ENCODE measurements at regions not wholly inside any gene's neighbourhood (a gene's known extent, or its start where the extent isn't known, plus 50 kb on each side); places are given as distances from the start of the nearest gene placed in this dataset.

DNA sequence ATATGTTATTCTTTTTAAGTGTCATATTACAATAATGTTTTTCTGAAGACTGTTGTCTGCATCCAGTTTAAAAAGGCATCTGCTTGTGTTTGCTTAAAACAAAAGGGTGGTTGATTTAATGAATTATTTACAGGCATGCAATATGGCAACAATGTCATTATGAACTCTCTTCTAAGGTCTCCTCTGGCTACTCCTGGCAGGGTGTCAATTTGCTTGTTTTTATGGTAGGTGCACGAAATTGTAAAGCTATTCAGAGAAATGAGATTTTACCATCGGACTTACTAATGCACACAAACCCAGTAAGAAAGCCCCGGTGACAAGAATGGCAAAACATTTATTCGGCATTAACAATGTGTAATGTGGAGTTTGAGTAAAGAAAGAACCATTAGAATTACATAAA lies 539.8 kb upstream of the ZNF608 start:
- no peaks in the 10 kb centered on the region for H3K27me3 Mint-ChIP-seq
- H3K27ac Mint-ChIP-seq: no peak overlapping the region
- H3K9me3 ChIP-seq (ENCODE audit: control insufficient read depth, low read length, poor library complexity, severe bottlenecking): no peaks in the 10 kb centered on the region
- no peaks in the 10 kb centered on the region for H3K4me1 Mint-ChIP-seq
- no peak overlapping the region for H3K4me3 Mint-ChIP-seq
- ATAC-seq: no peak
- no peaks in the 10 kb centered on the region for H3K36me3 Mint-ChIP-seq (ENCODE audit: low read depth)
- no peak for DNase-seq

GRCh38 chr5:125289606-125290005 lies 543.2 kb upstream of the ZNF608 start:
- Mint-ChIP-seq H3K27ac (no peak overlapping the region), H3K36me3 (ENCODE audit: low read depth) (no peaks in the 10 kb centered on the region), H3K4me3 (no peak overlapping the region), H3K4me1 (no peaks in the 10 kb centered on the region), H3K27me3 (no peaks in the 10 kb centered on the region)
- ATAC-seq (no peak), DNase-seq (no peak)
- H3K9me3 ChIP-seq (ENCODE audit: control insufficient read depth, low read length, poor library complexity, severe bottlenecking): no peaks in the 10 kb centered on the region

DNA sequence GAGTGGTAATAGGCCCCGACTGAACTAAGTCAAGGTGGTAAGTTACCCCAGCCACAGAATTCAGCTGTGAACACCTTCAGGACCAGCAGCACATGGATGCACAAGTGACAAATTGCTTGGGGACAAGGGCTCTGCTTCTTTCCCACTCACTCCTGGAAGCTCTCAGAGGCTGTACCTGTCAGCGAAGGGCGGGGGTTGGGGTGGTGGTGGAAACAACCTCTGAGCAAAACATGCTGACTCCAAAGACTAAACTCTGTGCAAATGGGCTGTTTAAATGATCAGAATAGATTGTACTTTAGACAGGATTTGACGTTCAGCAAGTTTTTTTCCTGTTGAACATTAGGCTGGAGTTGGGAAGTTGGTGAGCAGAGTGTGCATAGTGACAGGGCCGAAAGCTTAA lies 544.5 kb upstream of the ZNF608 start:
- Mint-ChIP-seq H3K36me3 (ENCODE audit: low read depth) (no peaks in the 10 kb centered on the region), H3K27ac (no peak overlapping the region), H3K4me3 (no peak overlapping the region), H3K4me1 (no peaks in the 10 kb centered on the region), H3K27me3 (no peaks in the 10 kb centered on the region)
- H3K9me3 ChIP-seq (ENCODE audit: control insufficient read depth, low read length, poor library complexity, severe bottlenecking): no peaks in the 10 kb centered on the region
- no peak for DNase-seq
- no peak for ATAC-seq

DNA sequence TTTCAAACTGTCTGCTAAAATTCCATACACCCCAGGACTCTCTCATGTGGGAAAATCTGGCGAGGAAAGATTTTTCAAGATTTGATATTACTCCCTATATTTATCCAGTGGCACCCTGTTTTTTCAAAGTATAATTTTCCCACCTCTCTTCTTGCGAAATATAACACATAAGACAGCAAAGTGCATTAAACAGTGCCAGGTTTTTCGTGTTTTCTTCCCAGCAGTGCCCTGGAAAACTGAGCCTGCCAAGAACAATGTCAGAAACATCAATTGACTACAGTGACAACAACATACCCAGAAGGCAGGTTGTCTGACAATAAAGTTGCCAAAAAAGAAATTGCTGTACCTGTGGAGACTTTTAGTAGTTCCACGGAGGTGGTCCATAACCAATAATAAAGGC lies 545.0 kb upstream of the ZNF608 start:
- DNase-seq (no peak), ATAC-seq (no peak)
- no peaks in the 10 kb centered on the region for H3K9me3 ChIP-seq (ENCODE audit: control insufficient read depth, low read length, poor library complexity, severe bottlenecking)
- H3K4me3 Mint-ChIP-seq: no peak overlapping the region
- no peaks in the 10 kb centered on the region for H3K27me3 Mint-ChIP-seq
- no peaks in the 10 kb centered on the region for H3K4me1 Mint-ChIP-seq
- no peaks in the 10 kb centered on the region for H3K36me3 Mint-ChIP-seq (ENCODE audit: low read depth)
- H3K27ac Mint-ChIP-seq: no peak overlapping the region

- Mint-ChIP-seq H3K27ac (no peak overlapping the region), H3K4me3 (no peak overlapping the region), H3K27me3 (no peaks in the 10 kb centered on the region), H3K36me3 (ENCODE audit: low read depth) (no peaks in the 10 kb centered on the region), H3K4me1 (no peaks in the 10 kb centered on the region)
- DNase-seq (no peak), ATAC-seq (no peak)
- H3K9me3 ChIP-seq (ENCODE audit: control insufficient read depth, low read length, poor library complexity, severe bottlenecking): no peaks in the 10 kb centered on the region
These were observed 546.8 kb upstream of the ZNF608 start for GRCh38 chr5:125293223-125293622.

- Mint-ChIP-seq H3K27ac (no peak overlapping the region), H3K36me3 (ENCODE audit: low read depth) (no peaks in the 10 kb centered on the region), H3K27me3 (no peaks in the 10 kb centered on the region), H3K4me1 (no peaks in the 10 kb centered on the region), H3K4me3 (no peak overlapping the region)
- DNase-seq: no peak
- no peak for ATAC-seq
- H3K9me3 ChIP-seq (ENCODE audit: control insufficient read depth, low read length, poor library complexity, severe bottlenecking): no peaks in the 10 kb centered on the region
These were observed 547.3 kb upstream of the ZNF608 start for GRCh38 chr5:125293726-125294125.

DNA sequence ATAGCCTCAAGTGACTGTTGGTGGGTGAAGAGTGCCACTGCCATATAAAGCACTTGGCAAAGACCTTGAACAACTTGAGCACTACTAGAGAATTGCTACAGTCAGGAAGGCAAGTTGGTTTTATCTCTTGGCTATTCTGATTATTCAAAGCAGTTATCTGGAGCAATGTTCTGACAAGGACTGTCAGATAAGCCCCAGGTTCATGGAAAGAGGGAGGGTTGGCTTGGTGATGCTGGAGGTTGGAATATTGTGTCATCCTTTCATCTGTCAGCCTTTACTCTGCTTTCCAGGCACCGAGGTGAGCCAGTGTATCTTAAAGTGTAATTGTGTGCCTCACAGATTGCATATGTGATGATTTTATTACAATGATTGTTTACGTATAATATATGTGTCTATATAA lies 548.4 kb upstream of the ZNF608 start:
- no peak overlapping the region for H3K27ac Mint-ChIP-seq
- DNase-seq (no peak), ATAC-seq (no peak)
- H3K4me1 Mint-ChIP-seq: no peaks in the 10 kb centered on the region
- H3K9me3 ChIP-seq (ENCODE audit: control insufficient read depth, low read length, poor library complexity, severe bottlenecking): no peaks in the 10 kb centered on the region
- H3K36me3 Mint-ChIP-seq (ENCODE audit: low read depth): no peaks in the 10 kb centered on the region
- H3K4me3 Mint-ChIP-seq: no peak overlapping the region
- no peaks in the 10 kb centered on the region for H3K27me3 Mint-ChIP-seq

DNA sequence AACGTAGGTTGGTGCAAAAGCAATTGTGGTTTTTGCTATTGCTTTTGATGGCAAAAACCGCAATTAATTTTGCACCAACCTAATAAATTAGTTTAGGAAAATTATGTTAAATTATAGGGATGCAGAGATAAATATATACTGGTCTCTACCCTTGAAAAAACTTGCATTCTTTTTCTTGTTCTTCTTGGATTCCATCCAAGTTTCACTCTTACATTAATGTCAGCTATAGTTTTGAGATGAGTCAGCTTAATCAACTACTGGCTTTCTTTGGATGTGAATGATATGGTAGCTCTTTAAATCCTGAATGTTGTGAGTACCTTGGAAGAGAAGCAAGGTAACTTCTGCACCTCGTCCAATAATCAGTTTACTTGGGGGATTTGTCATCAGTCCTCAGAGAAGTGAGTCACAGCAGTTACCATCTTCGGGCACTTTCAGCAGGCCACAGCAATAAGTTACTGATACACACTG lies 549.0 kb upstream of the ZNF608 start:
- ATAC-seq: no peak
- Mint-ChIP-seq H3K4me1 (no peaks in the 10 kb centered on the region), H3K27ac (no peak overlapping the region), H3K27me3 (no peaks in the 10 kb centered on the region), H3K36me3 (ENCODE audit: low read depth) (no peaks in the 10 kb centered on the region), H3K4me3 (no peak overlapping the region)
- no peak for DNase-seq
- no peaks in the 10 kb centered on the region for H3K9me3 ChIP-seq (ENCODE audit: control insufficient read depth, low read length, poor library complexity, severe bottlenecking)

GRCh38 chr5:125298258-125298657 lies 551.8 kb upstream of the ZNF608 start:
- Mint-ChIP-seq H3K36me3 (ENCODE audit: low read depth) (no peaks in the 10 kb centered on the region), H3K4me1 (no peaks in the 10 kb centered on the region)

GRCh38 chr5:125298746-125299379 lies 552.4 kb upstream of the ZNF608 start:
- no peaks in the 10 kb centered on the region for H3K36me3 Mint-ChIP-seq (ENCODE audit: low read depth)
- no peak overlapping the region for H3K4me3 Mint-ChIP-seq
- H3K9me3 ChIP-seq (ENCODE audit: control insufficient read depth, low read length, poor library complexity, severe bottlenecking): no peaks in the 10 kb centered on the region
- H3K27me3 Mint-ChIP-seq: no peaks in the 10 kb centered on the region
- no peak for DNase-seq
- H3K27ac Mint-ChIP-seq: no peak overlapping the region
- no peak for ATAC-seq
- no peaks in the 10 kb centered on the region for H3K4me1 Mint-ChIP-seq

More at GRCh38 chr5:125298258-125298657, 551.8 kb upstream of the ZNF608 start:
- ATAC-seq: no peak
- Mint-ChIP-seq H3K4me3 (no peak overlapping the region), H3K27me3 (no peaks in the 10 kb centered on the region), H3K27ac (no peak overlapping the region)
- no peak for DNase-seq
- H3K9me3 ChIP-seq (ENCODE audit: control insufficient read depth, low read length, poor library complexity, severe bottlenecking): no peaks in the 10 kb centered on the region

GRCh38 chr5:125301711-125302110 lies 555.3 kb upstream of the ZNF608 start:
- Mint-ChIP-seq H3K4me3 (no peak overlapping the region), H3K36me3 (ENCODE audit: low read depth) (no peaks in the 10 kb centered on the region), H3K4me1 (no peaks in the 10 kb centered on the region), H3K27me3 (no peaks in the 10 kb centered on the region), H3K27ac (no peak overlapping the region)
- H3K9me3 ChIP-seq (ENCODE audit: control insufficient read depth, low read length, poor library complexity, severe bottlenecking): no peaks in the 10 kb centered on the region
- ATAC-seq (no peak), DNase-seq (no peak)

GRCh38 chr5:125302577-125302976 lies 556.1 kb upstream of the ZNF608 start:
- H3K27me3 Mint-ChIP-seq: no peaks in the 10 kb centered on the region
- H3K9me3 ChIP-seq (ENCODE audit: control insufficient read depth, low read length, poor library complexity, severe bottlenecking): no peaks in the 10 kb centered on the region
- no peak overlapping the region for H3K4me3 Mint-ChIP-seq
- H3K27ac Mint-ChIP-seq: no peak overlapping the region
- ATAC-seq (no peak), DNase-seq (no peak)
- H3K4me1 Mint-ChIP-seq: no peaks in the 10 kb centered on the region
- no peaks in the 10 kb centered on the region for H3K36me3 Mint-ChIP-seq (ENCODE audit: low read depth)

DNA sequence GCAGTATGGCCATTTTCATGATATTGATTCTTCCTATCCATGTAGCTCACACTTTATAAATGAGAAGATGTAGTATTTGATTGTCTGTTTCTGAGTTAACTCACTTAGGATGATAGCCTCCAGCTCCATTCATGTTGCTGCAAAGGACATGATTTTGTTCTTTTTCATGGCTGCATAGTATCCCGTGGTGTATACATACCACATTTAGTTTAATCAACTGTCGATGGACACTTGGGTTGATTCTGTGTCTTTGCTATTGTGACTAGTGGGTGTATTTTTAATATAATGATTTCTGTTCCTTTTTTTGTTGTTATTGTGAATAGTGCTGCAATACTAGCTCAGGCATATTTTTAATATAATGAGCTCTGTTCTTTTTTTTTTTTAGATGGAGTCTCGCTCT lies 560.3 kb upstream of the ZNF608 start:
- no peaks in the 10 kb centered on the region for H3K4me1 Mint-ChIP-seq
- no peaks in the 10 kb centered on the region for H3K36me3 Mint-ChIP-seq (ENCODE audit: low read depth)
- H3K27ac Mint-ChIP-seq: no peak overlapping the region
- H3K27me3 Mint-ChIP-seq: no peaks in the 10 kb centered on the region
- DNase-seq (no peak), ATAC-seq (no peak)
- no peak overlapping the region for H3K4me3 Mint-ChIP-seq
- H3K9me3 ChIP-seq (ENCODE audit: control insufficient read depth, low read length, poor library complexity, severe bottlenecking): no peaks in the 10 kb centered on the region

- Mint-ChIP-seq H3K27me3 (no peaks in the 10 kb centered on the region), H3K36me3 (ENCODE audit: low read depth) (no peaks in the 10 kb centered on the region), H3K4me3 (no peak overlapping the region), H3K27ac (no peak overlapping the region), H3K4me1 (no peaks in the 10 kb centered on the region)
- DNase-seq (no peak), ATAC-seq (no peak)
- no peaks in the 10 kb centered on the region for H3K9me3 ChIP-seq (ENCODE audit: control insufficient read depth, low read length, poor library complexity, severe bottlenecking)
These were observed 564.3 kb upstream of the ZNF608 start for GRCh38 chr5:125310749-125311148.
